ENCODE measurements at regions not wholly inside any gene's neighbourhood (a gene's known extent, or its start where the extent isn't known, plus 50 kb on each side); places are given as distances from the start of the nearest gene placed in this dataset.

DNA sequence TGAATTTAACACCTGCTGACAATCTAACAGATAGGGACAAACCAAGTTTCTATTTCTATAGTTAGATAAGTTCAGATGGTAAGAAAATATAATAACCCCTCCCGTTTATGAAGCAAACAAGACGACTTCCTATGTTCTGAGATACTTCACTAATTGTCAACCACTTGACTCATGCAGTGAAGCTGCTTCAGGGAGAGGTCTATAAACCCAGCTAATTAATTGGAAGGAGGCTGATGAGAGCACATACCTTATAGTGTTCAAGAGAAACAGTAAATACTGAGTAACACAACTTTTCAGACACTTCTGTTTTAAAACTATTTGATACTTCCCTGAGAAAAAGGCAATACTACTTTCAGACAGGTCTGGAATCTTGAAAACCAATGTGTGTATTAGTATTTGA is 229.4 kb upstream of the UBASH3B start:
- no peak overlapping the region for H3K9ac ChIP-seq (ENCODE audit: low read length)
- no peaks in the 10 kb centered on the region for H4K20me1 ChIP-seq (ENCODE audit: insufficient read depth, low read length)
- DNase-seq (ENCODE audit: low read depth) = no peak
- H3K4me1 Mint-ChIP-seq (ENCODE audit: low read depth, unreplicated experiment) = no peaks in the 10 kb centered on the region
- H3K27ac Mint-ChIP-seq (ENCODE audit: unreplicated experiment) = no peak overlapping the region
- H3K9me3 ChIP-seq (ENCODE audit: insufficient read depth, low read depth, low read length) = no peaks in the 10 kb centered on the region
- no peaks in the 10 kb centered on the region for H3K36me3 ChIP-seq (ENCODE audit: insufficient read depth, low read length)
- no peaks in the 10 kb centered on the region for H3K36me3 Mint-ChIP-seq (ENCODE audit: low read depth, unreplicated experiment)
- TF ChIP-seq, protein P1, sequence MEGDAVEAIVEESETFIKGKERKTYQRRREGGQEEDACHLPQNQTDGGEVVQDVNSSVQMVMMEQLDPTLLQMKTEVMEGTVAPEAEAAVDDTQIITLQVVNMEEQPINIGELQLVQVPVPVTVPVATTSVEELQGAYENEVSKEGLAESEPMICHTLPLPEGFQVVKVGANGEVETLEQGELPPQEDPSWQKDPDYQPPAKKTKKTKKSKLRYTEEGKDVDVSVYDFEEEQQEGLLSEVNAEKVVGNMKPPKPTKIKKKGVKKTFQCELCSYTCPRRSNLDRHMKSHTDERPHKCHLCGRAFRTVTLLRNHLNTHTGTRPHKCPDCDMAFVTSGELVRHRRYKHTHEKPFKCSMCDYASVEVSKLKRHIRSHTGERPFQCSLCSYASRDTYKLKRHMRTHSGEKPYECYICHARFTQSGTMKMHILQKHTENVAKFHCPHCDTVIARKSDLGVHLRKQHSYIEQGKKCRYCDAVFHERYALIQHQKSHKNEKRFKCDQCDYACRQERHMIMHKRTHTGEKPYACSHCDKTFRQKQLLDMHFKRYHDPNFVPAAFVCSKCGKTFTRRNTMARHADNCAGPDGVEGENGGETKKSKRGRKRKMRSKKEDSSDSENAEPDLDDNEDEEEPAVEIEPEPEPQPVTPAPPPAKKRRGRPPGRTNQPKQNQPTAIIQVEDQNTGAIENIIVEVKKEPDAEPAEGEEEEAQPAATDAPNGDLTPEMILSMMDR (IDR thresholded peaks at IDR 0.05; ENCODE audit: insufficient read depth, low read depth, low read length) = no peak
- no peak for TF ChIP-seq EZH2 (IDR thresholded peaks at IDR 0.05; ENCODE audit: insufficient read depth, low read length)
- H3K27ac ChIP-seq (ENCODE audit: low read depth, low read length) = no peak overlapping the region
- no peak for FAIRE-seq
- no peak overlapping the region for H3K4me3 Mint-ChIP-seq (ENCODE audit: unreplicated experiment)
- H3K27me3 ChIP-seq (ENCODE audit: insufficient read depth, low read length) = peaks cover 4% of the 10 kb centered on the region
- no peaks in the 10 kb centered on the region for H3K79me2 ChIP-seq (ENCODE audit: insufficient read depth, low read length)
- H2AFZ ChIP-seq (ENCODE audit: low read depth, low read length) = no peak overlapping the region
- no peaks in the 10 kb centered on the region for H3K9me3 Mint-ChIP-seq (ENCODE audit: unreplicated experiment)
- no peak overlapping the region for H3K4me3 ChIP-seq (ENCODE audit: insufficient read depth, low read depth, low read length)
- no peaks in the 10 kb centered on the region for H3K4me1 ChIP-seq (ENCODE audit: insufficient read depth, low read length)
- peaks cover 3% of the 10 kb centered on the region for H3K27me3 Mint-ChIP-seq (ENCODE audit: low read depth, unreplicated experiment)
- no peak overlapping the region for H3K4me2 ChIP-seq (ENCODE audit: low read length)

DNA sequence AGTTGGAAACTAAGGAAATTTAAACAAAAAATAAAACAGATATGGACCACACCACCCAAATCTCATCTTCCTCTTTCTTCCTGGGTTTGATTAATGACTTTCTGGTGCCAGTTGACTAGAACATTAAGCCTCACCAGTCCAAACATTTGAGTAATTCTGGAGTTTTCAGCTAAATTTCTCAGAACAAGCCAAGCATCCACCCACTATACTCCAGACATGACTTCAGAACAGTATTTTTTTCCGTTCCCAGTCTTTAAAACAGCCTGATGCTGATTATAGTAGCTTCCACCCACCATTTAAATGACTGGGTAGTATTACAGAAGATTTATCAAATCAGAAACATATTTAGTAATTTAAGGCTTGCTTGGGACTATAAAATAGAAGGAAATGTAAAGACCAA is 230.9 kb upstream of the UBASH3B start:
- peak; percentile 35 for DNase-seq (ENCODE audit: low read depth)
- Histone ChIP-seq H2AFZ (ENCODE audit: low read depth, low read length) (no peak overlapping the region), H3K36me3 (ENCODE audit: insufficient read depth, low read length) (no peaks in the 10 kb centered on the region), H3K9me3 (ENCODE audit: insufficient read depth, low read depth, low read length) (no peaks in the 10 kb centered on the region), H3K4me1 (ENCODE audit: insufficient read depth, low read length) (no peaks in the 10 kb centered on the region), H3K27ac (ENCODE audit: low read depth, low read length) (no peak overlapping the region), H3K79me2 (ENCODE audit: insufficient read depth, low read length) (no peaks in the 10 kb centered on the region), H3K9ac (ENCODE audit: low read length) (no peak overlapping the region), H3K27me3 (ENCODE audit: insufficient read depth, low read length) (peaks cover 4% of the 10 kb centered on the region), H3K4me2 (ENCODE audit: low read length) (no peak overlapping the region), H4K20me1 (ENCODE audit: insufficient read depth, low read length) (no peaks in the 10 kb centered on the region), H3K4me3 (ENCODE audit: insufficient read depth, low read depth, low read length) (no peak overlapping the region)
- Mint-ChIP-seq H3K27me3 (ENCODE audit: low read depth, unreplicated experiment) (peaks cover 3% of the 10 kb centered on the region), H3K4me1 (ENCODE audit: low read depth, unreplicated experiment) (no peaks in the 10 kb centered on the region), H3K9me3 (ENCODE audit: unreplicated experiment) (no peaks in the 10 kb centered on the region), H3K27ac (ENCODE audit: unreplicated experiment) (no peak overlapping the region), H3K4me3 (ENCODE audit: unreplicated experiment) (no peak overlapping the region), H3K36me3 (ENCODE audit: low read depth, unreplicated experiment) (no peaks in the 10 kb centered on the region)
- no peak for FAIRE-seq
- no peak for TF ChIP-seq EZH2 (IDR thresholded peaks at IDR 0.05; ENCODE audit: insufficient read depth, low read length)
- TF ChIP-seq, protein P1 (IDR thresholded peaks at IDR 0.05; ENCODE audit: insufficient read depth, low read depth, low read length) = no peak

DNA sequence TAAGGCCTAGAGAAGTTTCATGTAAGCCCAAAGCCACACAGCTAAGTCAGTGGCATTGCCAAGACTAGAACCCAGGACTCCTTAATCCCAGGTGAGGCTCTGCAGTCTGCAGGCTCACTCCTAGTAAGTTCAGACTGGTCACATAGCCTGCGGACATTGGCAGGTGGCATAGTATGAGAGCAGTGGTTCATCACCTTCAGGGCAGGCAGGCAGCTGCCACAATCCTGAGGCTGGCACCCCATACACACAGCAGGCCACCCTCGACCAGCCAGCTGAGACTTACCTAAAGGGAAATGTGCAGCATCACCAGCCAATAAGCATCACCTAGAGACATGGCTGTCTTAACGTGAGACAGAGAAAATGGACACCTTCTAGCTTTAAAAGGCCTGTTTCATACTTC is 231.6 kb upstream of the UBASH3B start:
- Mint-ChIP-seq H3K4me3 (ENCODE audit: unreplicated experiment) (no peak overlapping the region), H3K4me1 (ENCODE audit: low read depth, unreplicated experiment) (no peaks in the 10 kb centered on the region), H3K27me3 (ENCODE audit: low read depth, unreplicated experiment) (peaks cover 3% of the 10 kb centered on the region), H3K9me3 (ENCODE audit: unreplicated experiment) (no peaks in the 10 kb centered on the region), H3K36me3 (ENCODE audit: low read depth, unreplicated experiment) (no peaks in the 10 kb centered on the region), H3K27ac (ENCODE audit: unreplicated experiment) (no peak overlapping the region)
- Histone ChIP-seq H2AFZ (ENCODE audit: low read depth, low read length) (no peak overlapping the region), H3K27ac (ENCODE audit: low read depth, low read length) (no peak overlapping the region), H4K20me1 (ENCODE audit: insufficient read depth, low read length) (no peaks in the 10 kb centered on the region), H3K36me3 (ENCODE audit: insufficient read depth, low read length) (no peaks in the 10 kb centered on the region), H3K79me2 (ENCODE audit: insufficient read depth, low read length) (no peaks in the 10 kb centered on the region), H3K9ac (ENCODE audit: low read length) (no peak overlapping the region), H3K4me1 (ENCODE audit: insufficient read depth, low read length) (no peaks in the 10 kb centered on the region), H3K4me2 (ENCODE audit: low read length) (no peak overlapping the region), H3K9me3 (ENCODE audit: insufficient read depth, low read depth, low read length) (no peaks in the 10 kb centered on the region), H3K4me3 (ENCODE audit: insufficient read depth, low read depth, low read length) (no peak overlapping the region), H3K27me3 (ENCODE audit: insufficient read depth, low read length) (peaks cover 2% of the 10 kb centered on the region)
- TF ChIP-seq EZH2 (IDR thresholded peaks at IDR 0.05; ENCODE audit: insufficient read depth, low read length) = no peak
- TF ChIP-seq, protein P1 (IDR thresholded peaks at IDR 0.05; ENCODE audit: insufficient read depth, low read depth, low read length) = no peak
- no peak for FAIRE-seq
- no peak for DNase-seq (ENCODE audit: low read depth)

Data from astrocyte (in vitro differentiated cells and primary cell).